ENCODE measurements at regions not wholly inside any gene's neighbourhood (a gene's known extent, or its start where the extent isn't known, plus 50 kb on each side); places are given as distances from the start of the nearest gene placed in this dataset.

DNA sequence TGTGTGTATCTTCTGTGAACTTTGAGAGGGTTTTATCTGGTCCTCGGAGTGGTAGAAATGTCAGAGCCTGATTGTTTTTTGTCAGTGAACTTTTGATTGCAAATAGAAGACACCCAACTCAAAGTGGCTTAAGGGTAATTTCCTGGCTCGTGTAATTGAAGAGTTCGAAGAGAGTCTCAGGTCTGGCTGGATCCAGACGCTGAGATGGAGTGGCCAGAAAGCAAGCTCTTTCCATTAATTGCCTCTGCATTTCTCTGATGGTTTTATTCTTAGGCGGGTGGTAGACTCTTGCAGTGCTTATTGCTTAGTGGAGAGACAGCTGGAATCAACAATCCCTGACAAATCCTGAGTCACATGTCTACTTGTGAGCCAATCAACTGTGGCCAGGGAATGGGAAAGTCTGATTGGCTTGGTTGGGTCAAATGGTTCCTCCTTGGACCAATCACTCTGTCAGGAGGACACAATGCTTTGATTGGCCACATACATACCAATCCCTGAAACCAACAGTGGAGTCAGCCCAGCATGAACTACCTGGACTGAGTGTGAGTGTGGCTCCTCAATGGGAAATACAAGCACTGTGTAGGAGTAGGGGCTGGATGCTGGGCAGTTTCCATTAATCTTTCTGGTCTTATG lies 330.5 kb downstream of the AACS start:
- TF ChIP-seq ZFX (IDR thresholded peaks at IDR 0.05; ENCODE audit: borderline replicate concordance) (no peak), CTCF (IDR thresholded peaks at IDR 0.05) (no peak)
- H3K27ac ChIP-seq = no peak overlapping the region

DNA sequence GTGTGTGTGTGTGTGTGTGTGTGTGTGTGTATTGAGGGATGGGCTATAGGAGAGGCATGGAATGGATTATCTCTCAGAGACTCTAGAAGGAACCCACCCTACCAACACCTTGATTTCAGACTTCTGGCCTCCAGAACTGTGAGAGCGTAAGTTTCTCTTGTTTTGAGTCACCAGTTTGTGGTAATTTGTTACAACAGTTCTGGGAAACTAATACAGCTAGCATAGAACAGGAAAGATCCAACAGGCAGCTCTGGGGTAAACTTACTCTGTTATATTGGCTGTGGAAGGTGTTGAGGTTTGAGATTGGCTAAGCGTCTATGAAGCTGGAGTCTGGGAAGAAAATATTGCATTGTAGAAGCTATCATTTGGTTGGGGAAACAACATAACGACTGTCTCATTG lies 334.3 kb downstream of the AACS start:
- TF ChIP-seq ZFX (IDR thresholded peaks at IDR 0.05; ENCODE audit: borderline replicate concordance) = no peak
- no peak for TF ChIP-seq CTCF (IDR thresholded peaks at IDR 0.05)
- no peak overlapping the region for H3K27ac ChIP-seq

DNA sequence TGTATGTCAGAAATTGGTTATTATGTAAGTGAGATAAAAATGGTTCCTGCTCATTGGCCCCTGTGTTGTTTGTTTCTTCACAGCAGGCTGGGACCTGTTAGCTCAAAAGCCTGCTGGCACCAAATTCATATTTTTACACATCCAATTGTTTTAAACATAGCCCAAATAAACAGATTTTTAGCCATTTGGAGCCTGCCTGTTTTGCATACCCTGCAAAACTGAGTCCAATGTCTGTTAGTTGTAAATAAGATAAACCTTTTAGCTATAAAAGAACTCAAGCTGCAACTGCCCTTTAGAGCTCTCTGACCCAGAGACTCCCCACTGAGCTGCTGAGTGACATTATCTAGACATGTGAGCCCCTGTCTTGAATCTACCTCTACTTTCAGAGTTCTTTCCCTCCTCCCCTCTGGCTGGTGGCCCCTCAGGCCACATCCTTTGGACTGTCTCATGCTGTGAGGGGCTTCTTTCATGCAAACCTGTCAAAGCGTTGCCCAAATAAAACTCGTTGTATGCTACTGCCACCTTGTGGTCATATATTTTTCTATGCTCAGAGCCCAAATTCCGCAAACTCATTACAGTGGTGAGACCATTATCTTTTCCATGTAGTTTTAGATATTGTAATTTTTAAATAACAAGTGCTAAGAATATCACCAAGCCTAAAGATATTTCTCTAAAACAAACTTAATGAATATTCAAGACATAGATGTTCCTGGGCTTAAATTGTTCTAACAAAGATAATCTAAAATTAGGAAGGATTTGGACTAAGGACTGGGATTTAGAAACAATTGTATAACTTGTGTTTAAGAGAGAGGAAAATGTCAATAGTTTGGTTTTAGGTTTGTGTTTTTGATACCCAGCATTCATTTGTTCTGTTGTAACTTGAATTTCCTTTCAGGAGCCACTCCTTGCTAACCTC lies 337.9 kb downstream of the AACS start:
- peak; percentile 88 for TF ChIP-seq CTCF (IDR thresholded peaks at IDR 0.05)
- TF ChIP-seq ZFX (IDR thresholded peaks at IDR 0.05; ENCODE audit: borderline replicate concordance) = no peak
- H3K27ac ChIP-seq = no peak overlapping the region

- TF ChIP-seq CTCF (IDR thresholded peaks at IDR 0.05) (no peak), ZFX (IDR thresholded peaks at IDR 0.05; ENCODE audit: borderline replicate concordance) (no peak)
- no peak overlapping the region for H3K27ac ChIP-seq
Measured at GRCh38 chr12:125403843-125404242, 338.6 kb downstream of the AACS start.

GRCh38 chr12:125406131-125406530 lies 340.9 kb downstream of the AACS start:
- TF ChIP-seq ZFX (IDR thresholded peaks at IDR 0.05; ENCODE audit: borderline replicate concordance) (no peak), CTCF (IDR thresholded peaks at IDR 0.05) (no peak)
- no peak overlapping the region for H3K27ac ChIP-seq

- TF ChIP-seq ZFX (IDR thresholded peaks at IDR 0.05; ENCODE audit: borderline replicate concordance) (no peak), CTCF (IDR thresholded peaks at IDR 0.05) (no peak)
- no peak overlapping the region for H3K27ac ChIP-seq
Measured at GRCh38 chr12:125408718-125409117, 343.5 kb downstream of the AACS start.

DNA sequence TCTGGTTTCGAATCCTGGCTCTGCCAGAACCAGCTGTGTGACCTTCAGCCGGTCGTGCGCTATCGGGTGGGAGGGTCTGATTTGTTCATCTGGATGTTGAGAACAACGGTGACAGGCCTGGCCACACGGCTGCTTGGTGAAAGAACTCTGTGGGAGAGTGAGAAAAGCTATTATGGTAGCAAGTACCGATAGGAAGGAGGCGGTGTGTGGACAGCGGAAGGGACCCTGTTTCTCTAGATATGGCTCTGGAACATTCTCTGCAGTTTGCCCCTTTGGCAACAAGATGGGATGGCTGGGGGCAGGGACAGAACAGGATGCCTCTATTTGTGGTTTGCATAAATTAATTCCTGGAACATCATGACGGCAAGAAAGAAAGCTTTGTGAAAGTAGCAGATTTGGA lies 347.3 kb downstream of the AACS start:
- TF ChIP-seq CTCF (IDR thresholded peaks at IDR 0.05) (no peak), ZFX (IDR thresholded peaks at IDR 0.05; ENCODE audit: borderline replicate concordance) (no peak)
- H3K27ac ChIP-seq = no peak overlapping the region
